SK-N-MC (cell line): ENCODE measurements at regions not wholly inside any gene's neighbourhood (a gene's known extent, or its start where the extent isn't known, plus 50 kb on each side); places are given as distances from the start of the nearest gene placed in this dataset.

Source experiments
- DNase-seq: peaks from one replicate; pipeline ENCODE4 v3.0.0-alpha.2; 2011; ENCODE audit warnings: low read depth, low spot score
- H3K27ac ChIP-seq: fragments of 200-600 bp; sonication (generic); 2 replicates; pipeline ENCODE4 v1.5.1; 2016; ENCODE audit warnings: mixed run types
- H3K36me3 ChIP-seq: fragments of 200-600 bp; sonication (generic); 2 replicates; pipeline ENCODE4 v1.6.1; 2017; ENCODE audit warnings: antibody characterized with exemption, low read length, mixed read lengths; ENCODE audit not compliant: insufficient read depth
- H3K4me3 ChIP-seq: fragments of 200-600 bp; sonication (generic); 2 replicates; pipeline ENCODE4 v1.5.1; 2016
- H3K9ac ChIP-seq: fragments of 200-600 bp; sonication (generic); 2 replicates; pipeline ENCODE4 v1.8.0; 2017; ENCODE audit warnings: mixed run types, mixed read lengths; ENCODE audit not compliant: insufficient read length
- H3K9me3 ChIP-seq: fragments of 200-600 bp; sonication (generic); 2 replicates; pipeline ENCODE4 v1.6.1; 2017; ENCODE audit warnings: low read depth, mild to moderate bottlenecking, antibody characterized with exemption, low read length, moderate library complexity, mixed read lengths
- EZH2 ChIP-seq: fragments of 200-600 bp; sonication (generic); IDR thresholded peaks from one replicate; pipeline ENCODE4 v1.6.1; 2017; ENCODE audit warnings: antibody characterized with exemption
- FOXP2 ChIP-seq: optimal IDR thresholded peaks from 2 replicates; pipeline ENCODE3; 2011; ENCODE audit warnings: mild to moderate bottlenecking, moderate library complexity; ENCODE audit not compliant: insufficient read depth; ENCODE audit errors: extremely low read length, control extremely low read depth
- POLR2AphosphoS5 ChIP-seq: IDR thresholded peaks from 2 replicates; pipeline ENCODE4 v1.6.1; 2012; ENCODE audit warnings: mild to moderate bottlenecking, low read depth, low read length, borderline replicate concordance

- Histone ChIP-seq H3K27ac (no peak overlapping the region), H3K9ac (no peak overlapping the region), H3K36me3 (no peaks in the 10 kb centered on the region), H3K9me3 (no peaks in the 10 kb centered on the region), H3K4me3 (no peak overlapping the region)
- no peak for DNase-seq
- TF ChIP-seq EZH2, result no peak
- no peak for TF ChIP-seq FOXP2
- no peak for TF ChIP-seq POLR2AphosphoS5
Measured at GRCh38 chr5:112660359-112660758, 77.3 kb upstream of the APC start.

- H3K36me3 ChIP-seq, result no peaks in the 10 kb centered on the region
- DNase-seq, result no peak
- H3K9me3 ChIP-seq, result no peaks in the 10 kb centered on the region
- H3K9ac ChIP-seq, result no peak overlapping the region
- H3K4me3 ChIP-seq, result no peak overlapping the region
- TF ChIP-seq POLR2AphosphoS5 (no peak), FOXP2 (no peak), EZH2 (no peak)
- H3K27ac ChIP-seq, result no peak overlapping the region
Measured at GRCh38 chr5:112663146-112663545, 74.5 kb upstream of the APC start.

GRCh38 chr5:112668016-112668415 is 69.7 kb upstream of the APC start:
- no peak for DNase-seq
- no peaks in the 10 kb centered on the region for H3K9me3 ChIP-seq
- TF ChIP-seq POLR2AphosphoS5 (no peak), EZH2 (no peak), FOXP2 (no peak)

GRCh38 chr5:112668911-112669310 is 68.8 kb upstream of the APC start:
- Histone ChIP-seq H3K9me3 (no peaks in the 10 kb centered on the region), H3K36me3 (no peaks in the 10 kb centered on the region), H3K9ac (no peak overlapping the region), H3K27ac (no peak overlapping the region), H3K4me3 (no peak overlapping the region)
- no peak for DNase-seq
- TF ChIP-seq EZH2 (no peak), POLR2AphosphoS5 (no peak), FOXP2 (no peak)

More at GRCh38 chr5:112668016-112668415, 69.7 kb upstream of the APC start:
- Histone ChIP-seq H3K27ac (no peak overlapping the region), H3K36me3 (no peaks in the 10 kb centered on the region), H3K4me3 (no peak overlapping the region), H3K9ac (no peak overlapping the region)

- DNase-seq, result no peak
- no peak overlapping the region for H3K9ac ChIP-seq
- H3K36me3 ChIP-seq, result no peaks in the 10 kb centered on the region
- H3K27ac ChIP-seq, result no peak overlapping the region
- TF ChIP-seq FOXP2 (no peak), POLR2AphosphoS5 (no peak), EZH2 (no peak)
- no peaks in the 10 kb centered on the region for H3K9me3 ChIP-seq
- H3K4me3 ChIP-seq, result no peak overlapping the region
Measured at GRCh38 chr5:112669328-112669963, 68.2 kb upstream of the APC start.

GRCh38 chr5:112671687-112672086 is 66.0 kb upstream of the APC start:
- no peak overlapping the region for H3K27ac ChIP-seq
- no peaks in the 10 kb centered on the region for H3K9me3 ChIP-seq
- H3K36me3 ChIP-seq, result no peaks in the 10 kb centered on the region
- H3K4me3 ChIP-seq, result no peak overlapping the region
- TF ChIP-seq EZH2, result no peak
- no peak for TF ChIP-seq FOXP2
- TF ChIP-seq POLR2AphosphoS5, result no peak
- DNase-seq, result no peak
- H3K9ac ChIP-seq, result no peak overlapping the region

GRCh38 chr5:112681481-112681908 is 56.2 kb upstream of the APC start:
- Histone ChIP-seq H3K27ac (no peak overlapping the region), H3K9me3 (no peaks in the 10 kb centered on the region), H3K9ac (no peak overlapping the region), H3K4me3 (no peak overlapping the region), H3K36me3 (no peaks in the 10 kb centered on the region)
- no peak for DNase-seq
- no peak for TF ChIP-seq POLR2AphosphoS5
- no peak for TF ChIP-seq FOXP2

GRCh38 chr5:112682621-112683061 is 55.0 kb upstream of the APC start:
- no peaks in the 10 kb centered on the region for H3K36me3 ChIP-seq
- no peak for DNase-seq
- TF ChIP-seq POLR2AphosphoS5, result no peak
- no peak for TF ChIP-seq EZH2
- no peak for TF ChIP-seq FOXP2
- H3K4me3 ChIP-seq, result no peak overlapping the region
- no peak overlapping the region for H3K9ac ChIP-seq
- H3K9me3 ChIP-seq, result no peaks in the 10 kb centered on the region
- no peak overlapping the region for H3K27ac ChIP-seq

GRCh38 chr5:112684121-112684520 is 53.6 kb upstream of the APC start:
- no peak overlapping the region for H3K4me3 ChIP-seq
- no peaks in the 10 kb centered on the region for H3K9me3 ChIP-seq
- H3K36me3 ChIP-seq, result no peaks in the 10 kb centered on the region
- H3K9ac ChIP-seq, result no peak overlapping the region
- no peak overlapping the region for H3K27ac ChIP-seq
- TF ChIP-seq EZH2 (no peak), FOXP2 (no peak), POLR2AphosphoS5 (no peak)
- no peak for DNase-seq
